CD4-positive, alpha-beta T cell (primary cell): ENCODE measurements at regions not wholly inside any gene's neighbourhood (a gene's known extent, or its start where the extent isn't known, plus 50 kb on each side); places are given as distances from the start of the nearest gene placed in this dataset.

ENCODE experiments used
- ATAC-seq: fragments of 200-7000 bp; cut with Tn5 transposase; one replicate; pipeline ENCODE4 v1.10.0; 2022; ENCODE audit warnings: mild to moderate bottlenecking; ENCODE audit not compliant: poor library complexity
- CTCF ChIA-PET: fragments of 350-600 bp; sonication (Branson Sonifier 250); formaldehyde crosslinking; loops from one replicate; lab custom pipeline; 2021; ENCODE audit warnings: antibody characterized with exemption, inconsistent platforms; lab: Charles Lee
- POLR2A ChIA-PET: fragments of 350-600 bp; sonication (Branson Sonifier 250); formaldehyde crosslinking; loops from one replicate; lab custom pipeline; 2021; ENCODE audit warnings: antibody characterized with exemption, inconsistent platforms; lab: Charles Lee
- DNase-seq, 14 experiments: peaks; one replicate each; pipeline ENCODE4 v3.0.0-alpha.2; 2013 to 2020; ENCODE audit warnings: mixed read lengths in 2 of 14
- H3K27ac ChIP-seq, 2 donors: one replicate each; pipeline versions ENCODE4 v1.5.1 to v1.7.0; 2013; ENCODE audit warnings: low read length in 2 of 2, low read depth in 1 of 2, mild to moderate bottlenecking in 1 of 2
- H3K27me3 ChIP-seq, 2 experiments: 1 replicate in 1 of 2; 2 replicates in 1 of 2; pipeline versions ENCODE4 v1.6.1 to v1.7.0; 2013; ENCODE audit warnings: low read length in 2 of 2, control low read depth in 1 of 2, mild to moderate bottlenecking in 1 of 2, moderate library complexity in 1 of 2; ENCODE audit not compliant: insufficient read depth in 2 of 2, control insufficient read depth in 1 of 2
- H3K36me3 ChIP-seq: one replicate; pipeline ENCODE4 v1.6.1; 2013; ENCODE audit warnings: low read length, control low read depth; ENCODE audit not compliant: insufficient read depth
- H3K4me1 ChIP-seq: one replicate; pipeline ENCODE4 v1.6.1; 2013; ENCODE audit warnings: low read length, control low read depth; ENCODE audit not compliant: insufficient read depth
- H3K4me3 ChIP-seq: one replicate; pipeline ENCODE4 v1.5.1; 2013; ENCODE audit warnings: mild to moderate bottlenecking, low read length, moderate library complexity
- H3K9me3 ChIP-seq, 2 experiments: 1 replicate in 1 of 2; 2 replicates in 1 of 2; pipeline versions ENCODE4 v1.6.1 to v1.7.0; 2013; ENCODE audit warnings: low read length in 2 of 2, mild to moderate bottlenecking in 2 of 2, control low read depth in 1 of 2, moderate library complexity in 1 of 2; ENCODE audit not compliant: control insufficient read depth in 1 of 2, insufficient read depth in 1 of 2
- H3K27ac Mint-ChIP-seq: one replicate; pipeline ENCODE4 v1.8.0; 2020; ENCODE audit warnings: mixed read lengths
- H3K27me3 Mint-ChIP-seq: one replicate; pipeline ENCODE4 v1.8.0; 2021; ENCODE audit warnings: mixed read lengths
- H3K36me3 Mint-ChIP-seq: one replicate; pipeline ENCODE4 v1.8.0; 2021; ENCODE audit warnings: low read depth, mixed read lengths
- H3K4me1 Mint-ChIP-seq: one replicate; pipeline ENCODE4 v1.8.0; 2021; ENCODE audit warnings: low read depth, mixed read lengths
- H3K4me3 Mint-ChIP-seq: one replicate; pipeline ENCODE4 v1.8.0; 2020; ENCODE audit warnings: mild to moderate bottlenecking, mixed read lengths
- H3K9me3 Mint-ChIP-seq: one replicate; pipeline ENCODE4 v1.8.0; 2020; ENCODE audit warnings: mixed read lengths
- CTCF ChIP-seq: fragments of 200-600 bp; IDR thresholded peaks from one replicate; pipeline ENCODE4 v1.8.0; 2022; ENCODE audit warnings: antibody characterized with exemption, mild to moderate bottlenecking
- intact Hi-C, 2 experiments: fragments of 100-400 bp; cut with DNase I in 1 of 2; cut with micrococcal nuclease in 1 of 2; formaldehyde crosslinking; loops; one replicate each; pipeline versions ENCODE4 v1.15.1 to v1.9.0; 2023 to 2025; cut with DNase I, micrococcal nuclease

DNA sequence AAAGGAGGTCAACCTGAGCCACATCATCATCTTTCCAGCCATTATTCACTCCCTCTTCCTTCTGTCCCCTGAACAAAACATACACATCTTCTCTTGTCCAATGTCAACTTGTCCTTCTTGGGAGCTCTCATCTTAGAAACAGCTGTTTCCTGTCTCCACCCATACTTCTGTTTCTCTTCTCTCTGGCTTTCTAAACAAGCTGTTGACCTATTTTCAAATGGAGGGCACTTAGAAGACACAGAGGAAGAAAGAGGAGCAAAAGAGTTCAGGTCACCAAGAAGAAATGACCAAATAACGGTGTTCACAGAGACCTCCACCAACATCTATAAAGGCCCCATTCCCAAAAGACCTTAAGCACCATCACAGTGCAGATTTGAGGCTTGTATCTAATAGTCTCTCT, 355.9 kb upstream of the HNRNPA3 start:
- H3K9me3 ChIP-seq: no peaks in the 10 kb centered on the region
- H3K4me3 ChIP-seq: no peak overlapping the region
- no peaks in the 10 kb centered on the region for H3K36me3 Mint-ChIP-seq
- H3K27me3 ChIP-seq: no peaks in the 10 kb centered on the region
- no peak for ATAC-seq
- CTCF ChIA-PET: no interaction called here
- no peak overlapping the region for H3K4me3 Mint-ChIP-seq
- H3K27ac ChIP-seq: no peak overlapping the region
- H3K4me1 Mint-ChIP-seq: peaks cover 44% of the 10 kb centered on the region
- intact Hi-C loops: no loop called here
- peaks cover 11% of the 10 kb centered on the region for H3K4me1 ChIP-seq
- no peak for TF ChIP-seq CTCF
- peak in 2 of 14 experiments; percentile 2 to 45 for DNase-seq
- peaks cover 5% of the 10 kb centered on the region for H3K9me3 Mint-ChIP-seq
- no peaks in the 10 kb centered on the region for H3K27me3 Mint-ChIP-seq
- H3K27ac Mint-ChIP-seq: peak overlapping the region; percentile 23
- no peaks in the 10 kb centered on the region for H3K36me3 ChIP-seq
- POLR2A ChIA-PET: interaction anchor here (1.1 kb wide), 1 partner anchor 11 kb away, joined by 3 read pairs; no protein-coding TSS in a partner anchor

DNA sequence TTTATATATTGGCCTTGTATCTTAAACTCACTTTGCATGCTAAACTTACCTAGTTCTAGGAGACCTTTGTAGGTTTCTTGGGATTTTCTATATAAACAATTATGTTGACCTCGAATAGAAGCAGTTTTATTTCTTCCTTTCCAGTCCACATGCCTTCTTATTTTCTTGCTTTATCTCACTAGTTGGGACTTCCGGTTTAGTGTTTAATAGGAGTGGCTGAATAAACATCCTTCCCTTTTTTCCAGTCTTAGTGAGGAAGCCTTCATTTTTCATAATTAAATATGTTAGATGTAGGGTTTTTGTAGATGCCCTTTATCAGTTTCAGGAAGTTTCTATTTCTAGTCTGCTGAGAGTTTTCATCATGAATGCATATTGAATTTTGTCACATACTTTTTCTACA, 347.3 kb upstream of the HNRNPA3 start:
- intact Hi-C loops: no loop called here
- Histone ChIP-seq H3K4me3 (no peak overlapping the region), H3K27me3 (no peaks in the 10 kb centered on the region), H3K27ac (no peak overlapping the region), H3K9me3 (no peaks in the 10 kb centered on the region), H3K36me3 (no peaks in the 10 kb centered on the region), H3K4me1 (no peaks in the 10 kb centered on the region)
- ChIA-PET POLR2A (no interaction called here), CTCF (no interaction called here)
- no peak for ATAC-seq
- Mint-ChIP-seq H3K27me3 (no peaks in the 10 kb centered on the region), H3K27ac (no peak overlapping the region), H3K36me3 (no peaks in the 10 kb centered on the region), H3K4me3 (no peak overlapping the region), H3K9me3 (no peaks in the 10 kb centered on the region), H3K4me1 (no peaks in the 10 kb centered on the region)
- no peak for TF ChIP-seq CTCF
- DNase-seq: no peak

GRCh38 chr2:176872406-176872805, 340.2 kb upstream of the HNRNPA3 start:
- DNase-seq (no peak), ATAC-seq (no peak)
- peaks cover 4% of the 10 kb centered on the region for H3K27me3 Mint-ChIP-seq
- intact Hi-C loops: no loop called here
- no peak overlapping the region for H3K27ac Mint-ChIP-seq
- H3K36me3 Mint-ChIP-seq: no peaks in the 10 kb centered on the region
- no peaks in the 10 kb centered on the region for H3K4me1 Mint-ChIP-seq
- Histone ChIP-seq H3K27ac (no peak overlapping the region), H3K9me3 (no peaks in the 10 kb centered on the region), H3K4me3 (no peak overlapping the region), H3K36me3 (no peaks in the 10 kb centered on the region), H3K4me1 (no peaks in the 10 kb centered on the region), H3K27me3 (no peaks in the 10 kb centered on the region)
- H3K4me3 Mint-ChIP-seq: no peak overlapping the region
- POLR2A ChIA-PET: no interaction called here
- TF ChIP-seq CTCF: no peak
- H3K9me3 Mint-ChIP-seq: peaks cover 11% of the 10 kb centered on the region
- CTCF ChIA-PET: no interaction called here
